Body of pancreas (tissue), 4 donors: ENCODE measurements at regions not wholly inside any gene's neighbourhood (a gene's known extent, or its start where the extent isn't known, plus 50 kb on each side); places are given as distances from the start of the nearest gene placed in this dataset.

ENCODE experiments used
- ATAC-seq: fragments of 150-250 bp; one replicate; pipeline ENCODE4 v1.9.1; 2016
- DNase-seq, 4 donors: peaks; one replicate each; pipeline ENCODE4 v3.0.0-alpha.2; 2019
- H3K27ac ChIP-seq, 4 donors: fragments of 200-600 bp; sonication (generic); 1 replicate in 3 of 4; 2 replicates in 1 of 4; pipeline versions ENCODE4 v1.5.1 to v1.6.1; 2016 to 2019; ENCODE audit warnings: mild to moderate bottlenecking in 1 of 4, mixed read lengths in 1 of 4, moderate library complexity in 1 of 4
- H3K27me3 ChIP-seq, 2 donors: fragments of 200-600 bp; sonication (generic); one replicate each; pipeline ENCODE4 v1.6.0; 2016; ENCODE audit warnings: mild to moderate bottlenecking in 1 of 2
- H3K36me3 ChIP-seq, 2 donors: fragments of 200-600 bp; sonication (generic); replicated peaks in 1 of 2; 2 replicates each; pipeline ENCODE4 v1.5.1; 2016; ENCODE audit warnings: low read depth in 2 of 2; ENCODE audit not compliant: insufficient read depth in 1 of 2
- H3K4me1 ChIP-seq: fragments of 200-600 bp; sonication (generic); one replicate; pipeline ENCODE4 v1.6.0; 2016
- H3K4me3 ChIP-seq, 2 donors: fragments of 200-600 bp; sonication (generic); 1 replicate in 1 of 2; 2 replicates in 1 of 2; pipeline ENCODE4 v1.5.1; 2016 to 2019
- H3K9me3 ChIP-seq, 3 donors: fragments of 200-600 bp; sonication (generic); 1 replicate in 2 of 3; 2 replicates in 1 of 3; pipeline ENCODE4 v1.5.1; 2016
- CTCF ChIP-seq, 7 experiments: fragments of 450-650 bp in 4 of 7; fragments of 200-600 bp in 3 of 7; sonication (generic) in 3 of 7; IDR thresholded peaks; one replicate each; pipeline ENCODE4 v1.5.1; 2016 to 2019; ENCODE audit warnings: antibody characterized with exemption in 7 of 7
- POLR2A ChIP-seq, 3 donors: fragments of 450-650 bp; IDR thresholded peaks; one replicate each; pipeline ENCODE4 v1.6.1; 2016; ENCODE audit warnings: antibody characterized with exemption in 3 of 3, mild to moderate bottlenecking in 2 of 3
- WGBS, 2 donors: methylation state at CpG; one replicate each; pipeline ENCODE4 v1.1.5; 2017; 5-methylcytosine and 5-hydroxymethylcytosine counted together
- intact Hi-C: fragments of 100-400 bp; cut with DNase I; formaldehyde crosslinking; loops from one replicate; pipeline ENCODE4 v1.15.1; 2023

GRCh38 chr10:33666686-33667480 is 332.4 kb upstream of the NRP1 start:
- H3K27me3 ChIP-seq = no peaks in the 10 kb centered on the region
- no peak for DNase-seq
- no peaks in the 10 kb centered on the region for H3K9me3 ChIP-seq
- H3K27ac ChIP-seq = no peak overlapping the region
- no peaks in the 10 kb centered on the region for H3K36me3 ChIP-seq
- no peaks in the 10 kb centered on the region for H3K4me1 ChIP-seq
- TF ChIP-seq CTCF (IDR thresholded peaks at IDR 0.05) (no peak), POLR2A (IDR thresholded peaks at IDR 0.05) (no peak)
- WGBS, 2 donors = 86 to 89% methylated on average over 5 of the region's 5 CpGs
- H3K4me3 ChIP-seq = no peak overlapping the region
- intact Hi-C loops = no loop called here
- ATAC-seq = no peak

GRCh38 chr10:33665501-33665900 is 331.0 kb upstream of the NRP1 start:
- no peak for ATAC-seq
- no peaks in the 10 kb centered on the region for H3K9me3 ChIP-seq

GRCh38 chr10:33664070-33664469 is 329.6 kb upstream of the NRP1 start:
- H3K4me3 ChIP-seq = no peak overlapping the region
- no peaks in the 10 kb centered on the region for H3K4me1 ChIP-seq
- ATAC-seq = no peak
- WGBS, 2 donors = 82 to 86% methylated on average over 3 of the region's 3 CpGs
- intact Hi-C loops = no loop called here
- no peak overlapping the region for H3K27ac ChIP-seq
- no peaks in the 10 kb centered on the region for H3K27me3 ChIP-seq
- H3K36me3 ChIP-seq = no peaks in the 10 kb centered on the region
- no peak for DNase-seq
- TF ChIP-seq POLR2A (IDR thresholded peaks at IDR 0.05) = no peak
- no peak for TF ChIP-seq CTCF (IDR thresholded peaks at IDR 0.05)
- no peaks in the 10 kb centered on the region for H3K9me3 ChIP-seq

More at GRCh38 chr10:33665501-33665900, 331.0 kb upstream of the NRP1 start:
- intact Hi-C loops = no loop called here
- H3K27ac ChIP-seq = no peak overlapping the region
- no peak overlapping the region for H3K4me3 ChIP-seq
- no peak for DNase-seq
- H3K36me3 ChIP-seq = no peaks in the 10 kb centered on the region
- no peak for TF ChIP-seq CTCF (IDR thresholded peaks at IDR 0.05)
- no peaks in the 10 kb centered on the region for H3K27me3 ChIP-seq
- H3K4me1 ChIP-seq = no peaks in the 10 kb centered on the region

GRCh38 chr10:33661580-33662336 is 327.3 kb upstream of the NRP1 start:
- intact Hi-C loops = no loop called here
- H3K4me3 ChIP-seq = no peak overlapping the region
- H3K36me3 ChIP-seq = no peaks in the 10 kb centered on the region
- no peaks in the 10 kb centered on the region for H3K27me3 ChIP-seq
- DNase-seq = peak; percentile 18 to 73 (median 33)
- H3K27ac ChIP-seq = peak overlapping the region in 1 of 4 donors; percentile 56
- no peaks in the 10 kb centered on the region for H3K9me3 ChIP-seq
- ATAC-seq = peak; percentile 63
- H3K4me1 ChIP-seq = no peaks in the 10 kb centered on the region
- TF ChIP-seq CTCF (IDR thresholded peaks at IDR 0.05) (no peak), POLR2A (IDR thresholded peaks at IDR 0.05) (peak in 1 of 3 donors; percentile 6)
- WGBS, 2 donors = 40 to 71% methylated on average over 15 of the region's 15 CpGs
